Activated naive CD4-positive, alpha-beta T cell treated with anti-CD3 and anti-CD28 coated beads, Interleukin-2, amount 10 ng/mL, durations not matched to agents 7 days and 5 days (primary cell): ENCODE measurements at regions not wholly inside any gene's neighbourhood (a gene's known extent, or its start where the extent isn't known, plus 50 kb on each side); places are given as distances from the start of the nearest gene placed in this dataset.
"Not testable (repeated sequence)": the region's sequence is repeated elsewhere in the genome, so short reads cannot be mapped to it uniquely, and the experiment has no call there.

Experiments used
- CTCF ChIA-PET: fragments of 350-600 bp; sonication (Branson Sonifier 250); formaldehyde crosslinking; loops from one replicate; lab custom pipeline; 2021; ENCODE audit warnings: antibody characterized with exemption; lab: Charles Lee
- DNase-seq: peaks from one replicate; pipeline ENCODE4 v3.0.0-alpha.2; 2020
- H3K27ac Mint-ChIP-seq: one replicate; pipeline ENCODE4 v1.8.0; 2021; ENCODE audit warnings: mild to moderate bottlenecking, moderate library complexity, mixed read lengths
- H3K27me3 Mint-ChIP-seq: one replicate; pipeline ENCODE4 v1.8.0; 2021; ENCODE audit warnings: mild to moderate bottlenecking, mixed read lengths
- H3K36me3 Mint-ChIP-seq: one replicate; pipeline ENCODE4 v1.8.0; 2021; ENCODE audit warnings: mixed read lengths
- H3K4me1 Mint-ChIP-seq: one replicate; pipeline ENCODE4 v1.8.0; 2021; ENCODE audit warnings: mixed read lengths
- H3K4me3 Mint-ChIP-seq: one replicate; pipeline ENCODE4 v1.8.0; 2021; ENCODE audit warnings: mild to moderate bottlenecking, moderate library complexity, mixed read lengths
- H3K9me3 Mint-ChIP-seq: one replicate; pipeline ENCODE4 v1.8.0; 2021; ENCODE audit warnings: mixed read lengths

DNA sequence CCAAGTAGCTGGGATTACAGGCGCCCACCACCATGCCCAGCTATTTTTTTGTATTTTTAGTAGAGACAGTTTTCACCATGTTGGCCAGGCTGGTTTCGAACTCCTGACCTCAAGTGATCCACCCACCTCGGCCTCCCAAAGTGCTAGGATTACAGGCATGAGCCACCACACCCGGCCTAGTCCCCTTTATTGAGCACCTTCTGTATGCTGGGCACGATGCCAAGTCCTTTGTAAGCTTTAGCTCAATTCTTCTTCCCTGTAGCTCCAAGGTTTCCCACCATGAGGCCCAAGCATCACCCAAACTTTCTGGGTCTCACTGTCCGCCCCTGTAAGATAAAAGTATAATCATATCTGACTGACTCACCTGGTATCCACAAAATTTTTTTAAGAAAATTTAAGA, 196.6 kb upstream of the LINGO1 start:
- H3K36me3 Mint-ChIP-seq, CTCF ChIA-PET, H3K9me3 Mint-ChIP-seq, DNase-seq, H3K4me3 Mint-ChIP-seq, H3K4me1 Mint-ChIP-seq, H3K27ac Mint-ChIP-seq: not testable (repeated sequence)
- H3K27me3 Mint-ChIP-seq: peaks cover 19% of the 10 kb centered on the region

DNA sequence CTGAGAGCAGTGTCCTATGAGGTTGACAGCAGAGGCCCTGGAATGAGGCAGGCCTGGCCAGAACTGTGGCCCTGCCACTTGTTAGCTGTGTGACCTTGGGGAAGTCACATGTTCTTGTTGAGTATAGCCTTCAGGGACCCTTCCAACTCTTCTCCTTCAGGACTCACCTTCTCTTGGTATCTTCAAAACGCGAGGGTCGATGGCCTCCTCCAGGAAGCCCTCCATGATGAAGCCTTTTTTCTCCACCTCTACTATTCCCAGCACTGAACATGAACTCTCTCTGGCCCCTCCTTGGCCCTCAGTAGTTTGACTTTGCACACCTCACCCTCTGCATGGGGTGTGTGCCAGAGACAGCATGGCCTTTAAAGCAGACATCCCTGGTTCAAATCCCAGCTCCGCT, 195.1 kb upstream of the LINGO1 start:
- CTCF ChIA-PET: no interaction called here
- Mint-ChIP-seq H3K4me3 (no peak overlapping the region), H3K4me1 (no peaks in the 10 kb centered on the region), H3K27me3 (peaks cover 33% of the 10 kb centered on the region), H3K36me3 (no peaks in the 10 kb centered on the region), H3K27ac (no peak overlapping the region), H3K9me3 (no peaks in the 10 kb centered on the region)
- DNase-seq: no peak

DNA sequence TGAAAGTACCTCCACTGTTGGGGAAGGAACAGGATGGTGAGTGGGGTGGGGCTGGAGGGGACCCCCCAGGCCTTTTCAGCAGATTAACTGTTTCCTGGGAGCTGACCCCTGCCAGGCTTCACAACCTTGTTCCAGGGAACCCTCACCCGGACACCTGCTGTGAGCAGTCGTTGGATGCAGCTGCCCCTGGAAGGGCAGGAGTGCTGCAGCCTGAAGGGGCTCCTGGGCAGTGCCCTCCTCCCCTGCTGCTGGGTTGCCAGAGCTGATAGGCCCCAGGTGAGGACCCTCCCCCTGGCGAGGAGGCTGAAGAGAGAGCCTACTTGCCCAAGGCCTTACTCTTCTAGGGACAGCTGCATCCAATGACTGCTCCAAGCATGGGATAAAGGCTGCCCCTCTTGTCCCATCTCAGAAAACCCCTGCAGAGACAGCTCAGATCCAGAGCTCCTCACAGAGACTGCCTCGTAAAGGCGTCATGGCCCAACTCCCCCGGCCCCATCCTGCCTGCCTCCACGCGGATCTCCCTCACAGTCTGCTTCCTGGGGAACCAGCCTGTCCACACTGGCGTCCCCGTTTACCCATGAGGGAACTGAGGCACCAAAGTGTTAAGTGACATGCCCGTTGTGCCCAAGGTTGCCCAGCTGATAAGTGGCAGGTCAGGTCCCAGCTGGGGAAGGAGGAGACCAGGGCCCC, 193.4 kb upstream of the LINGO1 start:
- Mint-ChIP-seq H3K4me3 (no peak overlapping the region), H3K36me3 (no peaks in the 10 kb centered on the region), H3K9me3 (no peaks in the 10 kb centered on the region), H3K27ac (no peak overlapping the region), H3K4me1 (no peaks in the 10 kb centered on the region), H3K27me3 (peaks cover 39% of the 10 kb centered on the region)
- DNase-seq: no peak
- CTCF ChIA-PET: no interaction called here

DNA sequence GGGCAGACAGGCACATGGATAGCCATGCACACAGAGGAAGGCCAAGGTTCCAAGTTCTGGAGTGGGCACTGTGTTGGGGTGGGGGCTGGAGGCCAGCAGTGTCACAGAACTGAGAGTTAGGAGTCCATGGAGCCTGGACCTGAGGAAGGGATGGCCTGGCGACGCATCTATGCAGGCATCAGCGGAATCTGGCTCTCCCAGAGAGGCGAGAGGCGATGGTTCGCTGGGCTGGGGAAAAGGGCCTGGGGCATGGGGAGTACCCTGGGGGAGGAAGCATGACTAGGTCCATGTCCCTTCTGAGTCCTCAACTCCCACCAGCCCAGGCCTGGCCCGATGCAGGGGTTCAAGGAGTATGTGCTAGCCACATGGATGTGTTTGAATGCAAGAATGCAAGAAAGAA, 192.8 kb upstream of the LINGO1 start:
- peaks cover 45% of the 10 kb centered on the region for H3K27me3 Mint-ChIP-seq
- no peak for DNase-seq
- H3K36me3 Mint-ChIP-seq: no peaks in the 10 kb centered on the region
- no peak overlapping the region for H3K27ac Mint-ChIP-seq
- CTCF ChIA-PET: no interaction called here
- H3K4me1 Mint-ChIP-seq: peaks cover 2% of the 10 kb centered on the region
- no peak overlapping the region for H3K4me3 Mint-ChIP-seq
- H3K9me3 Mint-ChIP-seq: no peaks in the 10 kb centered on the region

DNA sequence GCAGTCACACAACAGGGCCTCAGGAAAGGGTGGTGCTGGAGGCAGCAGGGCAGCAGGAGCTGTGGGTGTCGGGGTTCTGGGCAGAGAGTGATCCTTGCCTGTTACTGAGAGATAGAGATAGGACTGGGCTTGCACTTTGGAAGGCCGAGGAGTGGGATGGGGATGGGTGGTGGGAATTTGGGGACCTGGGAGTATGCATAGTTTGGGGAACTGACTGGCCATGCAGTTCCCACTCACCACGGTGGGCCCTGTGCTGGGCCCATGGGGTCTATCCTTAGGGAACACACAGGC, 192.5 kb upstream of the LINGO1 start:
- H3K9me3 Mint-ChIP-seq: no peaks in the 10 kb centered on the region
- no peak overlapping the region for H3K4me3 Mint-ChIP-seq
- no peak for DNase-seq
- H3K27me3 Mint-ChIP-seq: peaks cover 49% of the 10 kb centered on the region
- CTCF ChIA-PET: no interaction called here
- no peaks in the 10 kb centered on the region for H3K36me3 Mint-ChIP-seq
- no peak overlapping the region for H3K27ac Mint-ChIP-seq
- H3K4me1 Mint-ChIP-seq: peaks cover 4% of the 10 kb centered on the region

DNA sequence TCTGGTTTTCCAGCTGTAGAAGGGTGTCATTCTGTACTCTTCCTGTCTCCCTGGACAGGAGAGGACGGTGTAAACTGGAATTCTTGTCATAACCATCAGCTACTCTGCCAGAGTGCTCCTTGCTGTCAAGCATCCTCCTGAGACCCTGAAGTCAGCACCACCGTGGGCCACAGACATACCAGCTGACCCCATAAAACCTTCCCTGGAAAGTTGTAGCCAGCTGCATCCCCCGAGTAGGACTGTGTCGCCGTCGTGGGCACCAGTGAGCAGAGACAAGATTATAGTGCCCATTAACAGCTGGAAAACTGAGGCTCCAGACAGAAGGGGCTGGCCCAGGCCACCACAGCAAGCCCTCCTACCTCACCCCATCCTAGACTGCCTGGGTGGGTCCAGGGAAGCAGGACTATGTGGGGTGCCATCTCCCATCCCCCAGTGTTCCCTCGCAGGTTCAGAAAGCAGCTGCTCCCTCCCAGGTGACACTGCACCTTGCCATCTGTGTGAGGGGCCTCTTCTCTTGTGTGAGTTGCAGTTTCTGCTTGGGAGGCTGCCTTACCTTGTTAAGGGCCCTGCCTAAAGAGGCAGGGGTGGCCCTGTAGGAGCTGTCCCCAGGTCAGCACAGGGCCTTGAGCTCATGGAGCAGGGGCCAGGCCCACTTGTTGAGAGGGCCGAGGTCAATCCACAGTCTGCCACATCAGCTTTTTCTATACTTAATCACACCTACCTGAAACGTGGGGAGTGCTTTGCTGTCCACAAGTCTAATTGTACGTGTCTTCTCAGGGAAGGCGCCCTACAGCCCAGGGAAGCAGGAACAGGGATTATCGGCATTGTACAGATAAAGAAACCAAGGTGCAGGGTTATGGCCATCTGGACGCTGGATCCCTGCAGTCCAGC, 191.9 kb upstream of the LINGO1 start:
- no peak for DNase-seq
- Mint-ChIP-seq H3K27ac (no peak overlapping the region), H3K9me3 (no peaks in the 10 kb centered on the region)

DNA sequence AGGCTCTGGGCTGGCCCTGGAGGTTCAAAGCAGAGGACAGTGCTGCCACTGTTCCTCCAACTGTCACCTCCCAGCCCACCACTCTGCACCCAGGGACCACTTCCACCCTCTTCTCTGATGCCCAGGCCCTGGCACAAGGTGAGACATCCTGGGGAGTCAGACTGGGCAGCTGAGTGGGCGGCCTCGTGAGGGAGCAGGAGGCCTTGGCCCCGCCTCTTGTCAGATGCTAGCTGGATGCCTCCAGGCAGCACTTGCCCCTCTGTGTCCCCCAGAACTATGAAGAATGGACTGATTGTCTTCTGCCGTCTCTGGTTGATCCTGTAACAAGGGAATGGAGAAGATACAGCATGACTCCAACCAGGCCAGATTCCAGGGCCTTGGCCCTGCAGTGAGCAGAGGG, 191.0 kb upstream of the LINGO1 start:
- peaks cover 4% of the 10 kb centered on the region for H3K4me1 Mint-ChIP-seq
- no peak for DNase-seq
- CTCF ChIA-PET: no interaction called here
- H3K36me3 Mint-ChIP-seq: no peaks in the 10 kb centered on the region
- H3K27me3 Mint-ChIP-seq: peaks cover 56% of the 10 kb centered on the region
- no peak overlapping the region for H3K27ac Mint-ChIP-seq
- no peak overlapping the region for H3K4me3 Mint-ChIP-seq
- no peaks in the 10 kb centered on the region for H3K9me3 Mint-ChIP-seq

More for the DNA sequence above, 191.9 kb upstream of the LINGO1 start:
- no peaks in the 10 kb centered on the region for H3K36me3 Mint-ChIP-seq
- H3K4me1 Mint-ChIP-seq: peaks cover 4% of the 10 kb centered on the region
- peaks cover 50% of the 10 kb centered on the region for H3K27me3 Mint-ChIP-seq
- CTCF ChIA-PET: no interaction called here
- no peak overlapping the region for H3K4me3 Mint-ChIP-seq

DNA sequence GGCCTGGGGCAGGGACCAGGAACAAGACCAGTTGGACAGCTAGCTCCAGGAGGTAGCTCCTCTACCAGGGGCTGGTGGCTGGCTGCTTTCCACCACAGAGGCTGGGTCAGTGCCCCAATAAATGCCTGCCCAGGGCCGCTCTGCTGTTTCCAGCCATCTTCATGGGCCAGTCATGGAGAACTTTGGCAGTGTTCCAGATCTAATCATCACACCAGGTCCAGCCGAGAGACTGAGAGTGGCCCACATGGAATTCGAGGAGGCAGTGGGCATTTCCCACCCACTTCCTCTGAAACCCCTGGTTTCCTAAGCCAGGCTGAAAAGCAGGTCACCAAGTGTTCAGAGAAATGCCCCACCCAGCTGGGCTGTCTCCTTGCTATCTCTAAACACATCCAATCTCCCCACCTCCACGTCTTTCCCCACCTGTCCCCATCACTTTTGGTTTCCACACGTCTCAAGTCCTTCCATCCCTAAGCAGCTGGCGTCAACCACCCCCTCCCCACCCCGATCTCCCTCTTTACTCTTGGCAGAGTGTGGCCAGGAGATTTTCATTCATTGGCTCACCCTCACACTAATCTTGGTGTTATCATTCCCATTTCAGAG, 190.0 kb upstream of the LINGO1 start:
- DNase-seq: no peak
- H3K9me3 Mint-ChIP-seq: no peaks in the 10 kb centered on the region
- peaks cover 62% of the 10 kb centered on the region for H3K27me3 Mint-ChIP-seq
- H3K4me1 Mint-ChIP-seq: peaks cover 4% of the 10 kb centered on the region
- H3K27ac Mint-ChIP-seq: no peak overlapping the region
- CTCF ChIA-PET: interaction anchor here (1.0 to 2.3 kb wide), 3 partner anchors 38 to 705 kb away, joined by 3 to 12 read pairs (median 4); partner anchors contain the start of gene LINGO1
- no peak overlapping the region for H3K4me3 Mint-ChIP-seq
- H3K36me3 Mint-ChIP-seq: no peaks in the 10 kb centered on the region

DNA sequence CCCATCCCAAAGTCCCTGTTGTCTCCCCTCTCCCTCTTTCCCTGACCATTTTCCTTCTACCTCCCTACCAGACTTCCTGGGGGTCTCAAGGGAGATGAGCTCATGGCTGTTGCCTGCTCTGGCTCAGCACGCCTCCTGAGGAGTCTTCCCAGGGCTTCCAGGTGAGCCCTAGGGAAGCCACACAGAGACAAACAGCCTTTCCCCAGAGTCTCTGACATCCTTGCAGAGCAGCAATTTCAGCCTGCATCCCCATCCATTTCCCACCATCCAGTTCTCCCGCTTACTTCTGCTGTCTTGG, 189.2 kb upstream of the LINGO1 start:
- Mint-ChIP-seq H3K36me3 (no peaks in the 10 kb centered on the region), H3K4me3 (no peak overlapping the region), H3K9me3 (no peaks in the 10 kb centered on the region), H3K27me3 (peaks cover 70% of the 10 kb centered on the region), H3K27ac (no peak overlapping the region), H3K4me1 (peaks cover 4% of the 10 kb centered on the region)
- CTCF ChIA-PET: interaction anchor here (0.7 to 2.3 kb wide), 12 partner anchors 10 to 704 kb away, joined by 3 to 12 read pairs (median 4); partner anchors contain the start of gene LINGO1
- DNase-seq: no peak

DNA sequence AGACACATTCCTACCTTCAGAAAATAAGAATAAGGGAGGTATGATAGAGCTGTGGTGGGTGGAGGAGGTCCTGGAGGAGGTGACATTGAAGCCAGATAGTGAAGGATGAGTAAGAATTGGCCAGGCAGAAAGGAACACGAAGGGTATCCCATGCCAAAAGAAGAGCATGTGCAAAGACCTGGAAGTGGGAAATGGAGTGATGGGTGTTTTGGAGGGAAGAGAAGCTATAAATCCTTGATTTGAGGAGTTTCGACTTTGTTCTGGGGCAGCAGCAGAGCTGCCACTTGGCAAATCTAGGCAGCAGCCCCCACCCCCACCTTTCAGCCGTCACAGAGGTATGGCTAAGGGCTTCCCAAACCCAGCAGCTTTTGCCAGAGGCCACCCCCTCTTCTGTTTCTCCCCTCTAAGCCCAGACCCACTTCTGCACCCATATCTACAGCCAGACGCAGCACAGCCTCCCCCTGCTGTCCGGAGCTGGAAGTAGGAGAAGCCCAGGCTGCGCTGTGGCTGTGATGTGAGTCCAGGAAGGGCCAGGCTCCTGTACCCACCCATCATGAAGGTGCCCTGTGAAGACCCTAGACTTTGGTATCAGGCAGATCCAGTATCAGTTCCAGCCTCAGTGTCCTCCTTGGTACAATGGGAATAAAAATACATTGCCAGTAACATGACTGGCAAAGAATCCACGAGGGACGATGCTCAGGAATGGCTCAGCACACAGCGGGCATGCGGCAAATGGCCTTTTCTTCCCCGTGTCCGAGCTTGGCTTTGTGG, 188.7 kb upstream of the LINGO1 start:
- Mint-ChIP-seq H3K36me3 (no peaks in the 10 kb centered on the region), H3K4me3 (no peak overlapping the region), H3K27ac (no peak overlapping the region), H3K9me3 (no peaks in the 10 kb centered on the region), H3K27me3 (peaks cover 75% of the 10 kb centered on the region), H3K4me1 (peaks cover 4% of the 10 kb centered on the region)
- peak; percentile 57 for DNase-seq
- CTCF ChIA-PET: interaction anchor here (0.7 to 2.3 kb wide), 21 partner anchors 11 to 278 kb away, joined by 3 to 12 read pairs (median 4); partner anchors contain the start of gene LINGO1

DNA sequence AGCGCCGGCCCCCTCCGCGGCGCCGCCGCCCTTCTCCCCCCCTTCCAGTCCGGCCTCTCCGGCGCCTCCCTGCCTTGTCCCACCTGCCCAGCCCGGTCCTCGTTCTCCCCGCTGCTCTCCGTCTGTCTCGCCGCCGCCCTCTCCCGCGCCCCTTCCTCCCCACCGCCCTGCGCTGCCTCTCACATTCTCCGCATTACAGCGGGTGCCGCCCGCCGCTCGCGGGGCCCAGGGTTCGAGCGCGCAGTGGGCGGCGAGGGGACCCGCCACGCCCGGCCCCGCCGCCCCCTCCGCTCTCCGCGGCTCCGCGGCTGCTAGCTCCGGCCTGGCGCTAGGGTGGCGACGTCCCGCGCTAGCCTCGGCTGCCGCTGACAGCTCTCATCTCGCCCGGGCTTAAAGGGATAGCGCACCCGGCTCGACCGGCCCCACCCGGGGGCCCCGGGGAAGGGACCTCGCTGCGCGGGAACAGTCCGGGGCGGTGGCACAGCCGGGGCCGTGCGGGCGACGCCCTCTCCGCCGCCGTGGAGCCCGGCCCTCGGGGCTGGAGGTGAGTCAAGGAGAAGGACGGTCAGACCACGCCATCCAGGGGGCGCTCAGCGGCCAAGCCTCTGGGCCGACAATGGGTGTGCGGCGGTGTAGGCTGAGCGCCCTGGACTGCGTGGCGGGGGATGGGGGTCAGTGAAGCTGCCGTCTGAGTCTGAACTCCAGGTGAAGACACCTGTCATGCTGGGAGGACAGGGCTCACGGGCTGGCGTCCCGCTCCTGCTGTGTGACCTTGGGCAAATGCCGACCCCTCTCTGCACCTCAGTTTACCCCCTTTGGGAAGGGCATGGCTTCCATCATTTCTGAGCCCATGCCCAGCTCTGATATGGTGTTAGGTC, 187.4 kb upstream of the LINGO1 start:
- H3K9me3 Mint-ChIP-seq: no peaks in the 10 kb centered on the region
- no peaks in the 10 kb centered on the region for H3K36me3 Mint-ChIP-seq
- H3K27me3 Mint-ChIP-seq: peaks cover 86% of the 10 kb centered on the region
- no peak for DNase-seq
- CTCF ChIA-PET: interaction anchor here (1.2 to 2.3 kb wide), 7 partner anchors 22 to 277 kb away, joined by 3 to 12 read pairs (median 4); partner anchors contain the start of gene LINGO1
- no peak overlapping the region for H3K4me3 Mint-ChIP-seq
- no peak overlapping the region for H3K27ac Mint-ChIP-seq
- peaks cover 4% of the 10 kb centered on the region for H3K4me1 Mint-ChIP-seq

DNA sequence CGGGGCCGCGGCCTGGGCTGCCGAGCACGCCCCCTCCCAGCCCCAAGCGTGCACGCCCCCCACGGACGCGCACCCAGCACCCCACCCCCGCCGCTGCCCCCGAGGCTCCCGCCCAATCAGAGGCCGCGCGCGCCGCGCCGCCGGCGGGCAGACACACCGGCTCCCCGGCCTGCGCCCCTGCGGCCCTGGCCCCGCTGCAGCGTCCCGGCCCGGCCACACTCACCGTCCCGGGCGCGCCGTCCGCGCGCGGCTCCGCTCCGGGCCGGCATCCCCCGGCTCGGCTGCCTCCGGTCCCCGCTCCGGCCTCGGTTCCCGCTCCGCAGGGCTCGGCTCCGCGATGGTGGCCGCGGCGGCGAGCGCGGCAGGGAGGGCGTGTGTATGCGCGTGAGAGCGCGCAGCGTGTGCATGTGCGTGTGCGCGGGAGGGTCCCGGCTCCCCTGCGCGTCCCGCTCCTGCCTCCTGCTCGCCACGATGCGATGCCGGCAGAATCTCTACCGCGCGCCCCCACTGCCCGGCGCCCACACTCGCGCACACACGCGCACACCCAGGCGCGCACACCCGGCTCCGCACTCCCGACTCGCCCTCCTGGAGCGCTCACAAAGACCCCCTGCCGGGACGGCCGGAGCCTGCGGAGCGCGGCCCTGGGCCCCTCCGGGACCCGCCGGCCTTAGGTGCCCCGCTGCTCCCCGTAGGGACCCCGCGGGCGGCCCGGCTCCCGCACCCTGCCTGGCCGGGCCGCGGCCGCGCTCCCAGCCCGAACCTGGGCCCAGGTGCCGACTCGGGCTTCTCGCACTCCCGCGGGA, 186.5 kb upstream of the LINGO1 start:
- H3K9me3 Mint-ChIP-seq: no peaks in the 10 kb centered on the region
- CTCF ChIA-PET: interaction anchor here (1.9 kb wide), 1 partner anchor 175 kb away, joined by 4 read pairs; no protein-coding TSS in a partner anchor
- peaks cover 86% of the 10 kb centered on the region for H3K27me3 Mint-ChIP-seq
- H3K4me1 Mint-ChIP-seq: peaks cover 4% of the 10 kb centered on the region
- H3K36me3 Mint-ChIP-seq: no peaks in the 10 kb centered on the region
- no peak overlapping the region for H3K4me3 Mint-ChIP-seq
- DNase-seq: no peak
- no peak overlapping the region for H3K27ac Mint-ChIP-seq
